HG03060 (cell line): ENCODE measurements at regions not wholly inside any gene's neighbourhood (a gene's known extent, or its start where the extent isn't known, plus 50 kb on each side); places are given as distances from the start of the nearest gene placed in this dataset.
"Not testable (repeated sequence)": the region's sequence is repeated elsewhere in the genome, so short reads cannot be mapped to it uniquely, and the experiment has no call there.

ENCODE experiments used
- ATAC-seq: cut with Tn5 transposase; IDR thresholded peaks from one replicate; pipeline ENCODE4 v1.9.1; 2021; ENCODE audit warnings: low read depth, moderate number of reproducible peaks; ENCODE audit not compliant: unreplicated experiment

DNA sequence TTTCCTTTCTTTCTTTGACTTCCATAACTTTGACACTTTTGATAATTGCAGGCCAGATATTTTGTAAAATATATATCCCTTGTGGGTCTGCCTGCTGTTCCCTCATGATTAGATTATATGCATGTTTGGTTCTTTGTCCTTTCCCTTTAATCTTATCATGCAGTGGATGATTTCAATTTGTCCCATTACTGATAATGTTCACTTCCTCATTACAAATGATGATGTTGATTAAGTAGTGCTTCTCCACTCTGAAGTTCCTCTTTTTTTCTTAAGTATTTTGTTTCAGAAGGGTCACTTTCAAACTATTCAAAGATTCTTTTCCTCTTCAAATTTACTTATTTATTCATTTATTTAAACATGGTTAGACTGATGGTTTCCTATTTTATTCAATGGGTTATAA, 898.1 kb downstream of the XPNPEP1 start:
- no peak for ATAC-seq

GRCh38 chr10:109022417-109023049, 900.8 kb downstream of the XPNPEP1 start:
- ATAC-seq: no peak

DNA sequence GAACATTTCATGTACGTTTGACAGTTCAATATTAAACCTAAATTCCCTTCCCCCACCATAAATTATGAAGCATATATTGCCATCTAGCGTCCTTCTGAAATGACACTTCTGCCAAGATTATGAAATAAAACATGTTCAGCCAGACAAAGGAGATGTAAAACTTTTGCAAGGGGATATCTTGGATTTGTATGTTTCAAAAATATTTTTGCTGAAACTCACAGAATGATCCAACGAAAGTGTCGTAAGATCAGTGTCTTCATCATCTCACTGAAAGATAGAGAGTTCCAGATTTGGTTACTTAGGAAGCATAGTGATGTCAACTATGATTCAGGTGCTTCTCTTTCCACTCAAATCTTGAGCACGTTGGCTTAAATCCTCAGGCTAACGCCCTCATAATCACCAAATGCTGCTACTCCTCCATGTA, 904.3 kb downstream of the XPNPEP1 start:
- ATAC-seq: no peak

- no peak for ATAC-seq
These were observed 915.8 kb downstream of the XPNPEP1 start for GRCh38 chr10:109007514-109007913.

DNA sequence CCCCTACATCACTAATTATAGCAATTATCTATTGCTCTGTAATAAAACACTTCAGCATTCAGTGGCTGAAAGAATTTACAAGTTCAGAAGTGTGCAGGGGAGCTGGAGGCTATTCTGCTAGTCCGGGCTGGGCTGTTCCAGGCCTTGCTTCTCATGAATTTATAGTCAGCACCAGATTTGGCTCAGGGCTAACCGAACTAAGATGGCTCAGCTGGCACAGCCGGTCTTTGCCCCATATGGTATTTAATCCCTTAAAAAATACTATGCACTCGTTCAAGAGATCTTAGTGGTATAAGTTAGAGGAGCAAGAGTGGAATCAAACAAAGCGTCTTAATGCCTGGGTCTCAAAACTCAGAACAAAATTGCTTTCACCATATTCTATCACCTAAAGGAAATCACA, 932.9 kb downstream of the XPNPEP1 start:
- ATAC-seq: no peak

DNA sequence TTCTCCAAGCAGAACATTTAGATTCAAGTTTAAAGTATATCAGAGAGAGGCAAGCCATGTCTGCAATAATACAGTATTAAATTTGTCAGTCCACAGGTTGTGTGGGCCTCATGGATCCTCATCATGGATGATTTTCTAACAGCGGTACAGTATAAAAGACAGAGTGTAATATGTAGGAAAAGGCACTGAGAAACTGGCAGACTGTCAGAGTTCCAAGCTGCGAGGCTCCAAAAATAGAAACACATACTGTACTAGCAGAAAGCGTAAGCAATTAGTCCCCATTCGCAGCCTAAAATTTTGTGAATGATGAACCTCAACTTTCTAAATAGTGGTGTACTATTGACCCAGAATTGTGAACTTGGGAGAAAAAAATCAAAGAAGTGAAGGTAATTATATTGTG, 933.3 kb downstream of the XPNPEP1 start:
- no peak for ATAC-seq

GRCh38 chr10:108982159-108982558, 941.2 kb downstream of the XPNPEP1 start:
- ATAC-seq: no peak

DNA sequence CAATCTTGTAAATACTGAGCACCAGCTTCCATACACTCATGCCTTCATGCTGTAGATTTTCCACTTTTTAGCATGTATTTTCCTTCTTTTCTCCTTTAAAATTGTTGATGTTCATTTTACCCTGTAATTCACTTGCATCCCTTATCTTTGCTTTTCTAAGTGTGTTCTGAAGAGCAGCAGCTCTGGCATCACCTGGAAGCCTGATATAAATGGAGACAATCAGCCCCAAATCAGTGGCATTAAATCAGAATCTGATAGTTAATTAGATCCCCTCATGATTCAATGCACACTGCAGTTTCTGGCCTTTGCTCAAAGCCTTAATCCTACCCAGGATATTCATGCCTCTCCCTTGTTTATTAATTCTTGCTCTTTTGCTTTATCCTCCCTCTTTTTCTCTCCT, 942.4 kb downstream of the XPNPEP1 start:
- ATAC-seq: no peak

DNA sequence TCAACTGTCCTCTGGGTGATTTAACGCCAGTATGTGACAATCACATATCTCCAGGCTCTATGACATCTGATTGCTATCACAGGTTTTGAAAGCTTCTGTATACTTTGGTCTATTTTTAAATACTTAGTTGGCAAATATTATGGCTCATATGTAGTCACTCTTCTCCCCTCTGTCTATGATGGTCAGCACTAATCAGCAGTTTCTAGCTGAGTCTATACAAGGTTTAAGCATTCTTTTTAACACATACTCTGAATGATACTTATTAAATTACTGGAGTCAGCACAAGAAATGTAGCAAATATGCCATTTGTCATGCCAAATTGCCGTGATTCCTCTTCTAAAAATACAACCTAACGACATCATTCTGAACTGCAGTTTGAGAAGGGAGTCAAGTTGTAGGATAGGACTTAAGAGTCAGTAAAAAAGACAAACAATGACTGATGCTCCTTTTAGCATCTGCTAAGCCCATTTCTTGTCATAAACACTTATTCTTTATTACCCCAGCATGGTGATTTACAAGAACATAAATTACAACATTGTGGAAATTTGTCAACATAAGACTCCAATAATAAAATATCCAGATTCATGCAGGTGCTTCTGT, 947.8 kb downstream of the XPNPEP1 start:
- no peak for ATAC-seq

DNA sequence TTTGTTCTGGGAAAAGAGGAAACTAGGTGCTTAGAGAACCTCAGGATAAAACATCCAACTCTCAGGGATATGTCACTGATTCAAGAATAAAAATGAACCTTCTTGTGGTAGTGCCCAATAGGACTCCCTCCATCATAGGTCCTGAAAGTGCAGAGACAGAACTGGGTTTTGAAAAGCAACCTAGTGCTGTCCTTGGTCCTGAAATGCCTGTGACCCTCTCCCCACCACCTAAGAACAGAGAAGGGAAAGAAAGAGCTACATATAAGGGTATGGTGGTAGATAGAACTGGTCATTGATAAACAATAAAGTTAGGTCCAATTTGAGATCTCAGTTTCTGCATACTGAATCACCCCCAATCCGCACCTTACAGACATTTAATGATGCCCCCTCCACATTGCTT, 953.3 kb downstream of the XPNPEP1 start:
- no peak for ATAC-seq

DNA sequence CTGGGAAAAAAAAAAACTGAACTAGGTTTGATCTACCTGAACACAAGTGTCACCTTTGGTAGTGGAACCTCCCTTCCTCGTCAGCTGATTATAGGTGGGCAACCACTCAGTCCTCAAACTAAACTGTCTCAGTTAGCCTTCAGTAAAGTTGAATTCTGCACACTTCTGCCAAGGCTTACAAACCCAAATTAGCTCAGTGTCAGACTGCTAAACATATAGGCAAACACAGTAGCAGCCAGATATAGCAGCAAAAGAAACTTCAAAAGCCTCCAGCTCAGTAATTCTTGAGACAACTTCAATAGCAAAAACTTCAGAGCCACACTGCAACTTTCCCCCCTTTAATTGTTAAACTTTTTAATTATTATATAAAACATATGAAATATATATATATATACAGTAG, 956.9 kb downstream of the XPNPEP1 start:
- ATAC-seq: no peak

DNA sequence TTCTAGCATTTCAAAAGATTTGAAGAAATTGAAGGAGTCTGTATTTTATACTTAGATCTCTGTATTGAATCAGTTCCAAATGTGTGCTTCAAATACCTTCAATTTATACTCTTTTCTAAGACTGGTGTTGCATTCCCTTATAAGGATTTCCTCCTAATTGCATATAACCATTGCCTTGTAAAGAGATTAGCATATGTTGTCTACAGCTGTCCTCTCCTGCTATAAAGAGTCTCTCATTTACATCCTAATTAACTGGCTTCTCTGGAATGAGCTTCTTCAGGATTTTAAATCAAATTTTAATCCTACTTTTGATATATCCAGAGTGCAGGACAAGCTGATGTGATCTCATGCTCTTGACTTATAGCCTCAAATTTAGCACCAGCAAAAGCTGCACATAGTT, 957.3 kb downstream of the XPNPEP1 start:
- no peak for ATAC-seq

- no peak for ATAC-seq
These were observed 961.1 kb downstream of the XPNPEP1 start for GRCh38 chr10:108962172-108962571.

DNA sequence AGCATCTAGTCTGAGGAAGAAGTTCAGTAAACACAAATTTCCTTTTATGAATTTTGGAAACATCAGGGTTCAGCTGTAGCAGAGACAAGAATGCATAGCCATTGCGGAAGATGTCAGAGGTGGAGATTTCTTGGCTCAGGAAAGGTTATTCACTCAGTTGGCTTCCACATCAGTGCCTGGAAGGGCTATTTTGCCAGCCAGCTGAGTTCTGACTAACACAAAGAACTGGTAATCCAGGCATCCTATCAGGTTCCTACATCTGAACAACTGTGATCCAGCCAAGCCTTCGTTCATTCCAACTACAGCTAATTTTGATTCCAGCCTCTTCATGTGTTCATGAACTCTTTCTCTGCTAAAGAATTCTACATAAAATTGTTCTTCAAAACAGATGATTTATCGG, 965.6 kb downstream of the XPNPEP1 start:
- no peak for ATAC-seq

GRCh38 chr10:108956149-108956548, 967.2 kb downstream of the XPNPEP1 start:
- no peak for ATAC-seq

- not testable (repeated sequence) for ATAC-seq
These were observed 1003.3 kb downstream of the XPNPEP1 start for GRCh38 chr10:108920029-108920428.

DNA sequence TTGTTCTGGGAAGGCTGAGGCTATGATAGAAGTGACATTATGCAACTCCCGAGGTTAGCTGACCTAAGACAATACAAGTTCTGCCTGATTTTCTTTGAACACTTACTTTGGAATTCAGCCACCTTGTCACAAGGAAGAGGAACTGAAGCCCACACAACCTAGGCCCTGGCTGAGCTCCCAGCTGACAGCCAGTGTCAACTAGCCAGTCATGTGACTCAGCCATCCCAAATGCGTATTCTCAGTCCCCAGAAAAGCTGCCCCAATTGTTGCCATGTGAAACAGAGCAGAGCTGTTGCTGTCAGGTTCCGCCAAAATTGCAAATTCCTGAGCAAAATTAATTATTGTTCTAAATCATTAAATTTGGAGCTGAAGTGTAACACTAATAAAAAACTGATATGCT, 1010.0 kb downstream of the XPNPEP1 start:
- ATAC-seq: no peak

- no peak for ATAC-seq
These were observed 1011.3 kb downstream of the XPNPEP1 start for GRCh38 chr10:108911814-108912541.

DNA sequence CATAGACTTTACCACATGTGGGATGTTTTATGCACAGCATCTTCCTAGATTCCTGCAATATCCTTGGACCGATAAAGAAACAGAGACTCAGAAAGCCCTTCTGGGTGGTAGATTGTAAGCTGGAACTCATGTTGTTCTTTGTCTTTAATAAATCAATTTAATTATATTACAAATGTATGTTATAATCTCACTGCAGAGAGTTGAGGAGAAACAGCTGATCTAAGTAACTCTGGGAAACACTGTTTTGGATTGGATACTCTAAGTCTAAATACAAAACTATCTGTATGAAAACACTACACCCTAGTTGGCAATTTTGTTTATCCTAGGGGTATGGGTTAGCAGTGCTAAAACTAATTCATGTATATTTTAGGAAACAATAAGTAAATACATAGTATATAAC, 1015.2 kb downstream of the XPNPEP1 start:
- no peak for ATAC-seq

- ATAC-seq: no peak
These were observed 1017.5 kb downstream of the XPNPEP1 start for GRCh38 chr10:108905821-108906220.

DNA sequence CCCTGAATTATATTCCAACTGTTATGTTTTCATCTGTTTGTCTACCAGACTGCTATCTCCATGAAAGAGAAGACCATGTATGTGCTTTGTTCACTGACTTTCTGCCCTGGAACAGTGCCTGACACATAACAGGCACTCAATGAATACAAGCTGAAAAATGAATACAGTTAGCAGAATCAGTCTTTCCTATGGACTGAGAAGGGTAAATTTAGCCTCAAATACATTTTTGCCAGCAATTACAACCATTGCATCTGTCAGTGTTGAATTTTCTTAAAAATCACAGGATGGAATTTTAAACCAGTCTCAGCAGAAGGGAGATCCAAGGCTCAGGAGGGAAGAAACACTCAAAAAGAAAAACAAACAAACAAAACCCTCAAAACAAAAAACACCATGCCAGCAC, 1018.1 kb downstream of the XPNPEP1 start:
- no peak for ATAC-seq
